ENCODE measurements at regions not wholly inside any gene's neighbourhood (a gene's known extent, or its start where the extent isn't known, plus 50 kb on each side); places are given as distances from the start of the nearest gene placed in this dataset.
"Not testable (repeated sequence)": the region's sequence is repeated elsewhere in the genome, so short reads cannot be mapped to it uniquely, and the experiment has no call there.

DNA sequence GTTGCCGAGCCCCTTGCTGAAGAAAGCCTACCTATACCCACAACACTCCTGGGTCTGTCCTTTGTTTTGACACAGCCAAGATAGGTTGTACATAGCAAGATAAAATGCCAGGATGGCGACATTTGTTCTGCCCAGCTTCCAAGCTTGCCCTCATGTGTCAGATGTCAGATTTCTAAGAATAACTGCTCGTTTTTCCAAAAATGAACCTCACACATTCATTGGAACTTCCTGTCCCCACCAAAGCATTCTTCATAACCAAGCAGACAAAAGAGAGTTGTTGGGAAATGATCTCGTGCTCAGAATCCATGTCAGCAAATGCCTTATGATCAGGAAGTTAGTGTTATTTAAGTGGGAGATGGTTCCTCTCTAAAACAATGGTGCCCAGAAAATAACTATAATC, 210.1 kb downstream of the ZNF608 start:
- intact Hi-C loops (cut with micrococcal nuclease) = no loop called here

DNA sequence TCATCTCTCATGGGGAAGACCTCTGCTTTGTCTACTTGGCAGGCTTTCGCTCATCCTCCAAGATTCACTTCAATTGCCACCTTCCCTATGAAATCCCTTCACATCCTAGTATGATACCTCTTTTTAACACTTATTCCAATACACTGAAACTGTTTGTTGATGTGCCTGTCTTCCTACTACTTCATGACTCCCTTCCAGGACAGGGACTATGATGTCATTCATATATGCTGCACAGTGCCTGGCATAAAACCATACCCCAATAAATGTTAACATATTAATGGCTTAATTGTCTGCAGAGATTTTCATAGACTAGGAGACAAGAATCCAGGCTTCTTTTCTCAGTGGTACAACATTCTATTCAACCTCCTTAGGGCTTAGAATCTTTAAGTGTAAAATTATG, 215.5 kb downstream of the ZNF608 start:
- no peaks in the 10 kb centered on the region for H3K36me3 Mint-ChIP-seq (ENCODE audit: low read depth)
- no peak overlapping the region for H3K4me3 Mint-ChIP-seq
- no peak overlapping the region for H3K27ac Mint-ChIP-seq
- no peak for DNase-seq
- ATAC-seq = no peak
- ChIA-PET POLR2A (no interaction called here), CTCF (no interaction called here)
- TF ChIP-seq, protein P1, sequence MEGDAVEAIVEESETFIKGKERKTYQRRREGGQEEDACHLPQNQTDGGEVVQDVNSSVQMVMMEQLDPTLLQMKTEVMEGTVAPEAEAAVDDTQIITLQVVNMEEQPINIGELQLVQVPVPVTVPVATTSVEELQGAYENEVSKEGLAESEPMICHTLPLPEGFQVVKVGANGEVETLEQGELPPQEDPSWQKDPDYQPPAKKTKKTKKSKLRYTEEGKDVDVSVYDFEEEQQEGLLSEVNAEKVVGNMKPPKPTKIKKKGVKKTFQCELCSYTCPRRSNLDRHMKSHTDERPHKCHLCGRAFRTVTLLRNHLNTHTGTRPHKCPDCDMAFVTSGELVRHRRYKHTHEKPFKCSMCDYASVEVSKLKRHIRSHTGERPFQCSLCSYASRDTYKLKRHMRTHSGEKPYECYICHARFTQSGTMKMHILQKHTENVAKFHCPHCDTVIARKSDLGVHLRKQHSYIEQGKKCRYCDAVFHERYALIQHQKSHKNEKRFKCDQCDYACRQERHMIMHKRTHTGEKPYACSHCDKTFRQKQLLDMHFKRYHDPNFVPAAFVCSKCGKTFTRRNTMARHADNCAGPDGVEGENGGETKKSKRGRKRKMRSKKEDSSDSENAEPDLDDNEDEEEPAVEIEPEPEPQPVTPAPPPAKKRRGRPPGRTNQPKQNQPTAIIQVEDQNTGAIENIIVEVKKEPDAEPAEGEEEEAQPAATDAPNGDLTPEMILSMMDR (IDR thresholded peaks at IDR 0.05) = no peak
- no peaks in the 10 kb centered on the region for H3K4me1 Mint-ChIP-seq (ENCODE audit: low read depth)
- peaks cover 3% of the 10 kb centered on the region for H3K27me3 Mint-ChIP-seq
- intact Hi-C loops (cut with micrococcal nuclease) = no loop called here
- H3K9me3 Mint-ChIP-seq = no peaks in the 10 kb centered on the region

More for the DNA sequence above, 210.1 kb downstream of the ZNF608 start:
- Mint-ChIP-seq H3K4me1 (ENCODE audit: low read depth) (no peaks in the 10 kb centered on the region), H3K9me3 (no peaks in the 10 kb centered on the region), H3K4me3 (no peak overlapping the region), H3K27me3 (peaks cover 2% of the 10 kb centered on the region), H3K27ac (no peak overlapping the region), H3K36me3 (ENCODE audit: low read depth) (no peaks in the 10 kb centered on the region)
- DNase-seq (no peak), ATAC-seq (no peak)
- TF ChIP-seq, protein P1 (IDR thresholded peaks at IDR 0.05) = no peak
- CTCF ChIA-PET = no interaction called here
- POLR2A ChIA-PET = no interaction called here

DNA sequence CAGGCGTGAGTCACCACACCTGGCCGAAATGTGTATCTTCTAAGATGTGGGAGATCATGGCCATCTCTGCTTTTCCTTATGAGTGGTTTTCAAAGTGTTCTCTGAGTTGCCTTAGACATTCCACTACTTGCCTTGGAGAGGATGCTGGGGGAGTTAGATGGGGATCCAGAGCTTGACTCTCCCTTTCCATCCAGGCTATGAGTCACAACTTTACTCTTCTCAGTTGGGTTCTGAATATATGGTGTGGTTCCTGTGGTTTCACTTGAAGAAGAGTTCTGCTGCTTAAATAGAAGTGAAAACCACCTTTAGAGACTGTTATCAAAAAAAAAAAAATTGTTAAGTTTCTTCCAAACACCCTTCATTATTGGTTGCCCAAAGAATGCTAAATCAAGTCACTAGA, 217.6 kb downstream of the ZNF608 start:
- intact Hi-C loops (cut with micrococcal nuclease) = no loop called here
- Mint-ChIP-seq H3K4me3 (no peak overlapping the region), H3K9me3 (peaks cover 1% of the 10 kb centered on the region), H3K27me3 (peaks cover 3% of the 10 kb centered on the region), H3K36me3 (ENCODE audit: low read depth) (no peaks in the 10 kb centered on the region), H3K4me1 (ENCODE audit: low read depth) (no peaks in the 10 kb centered on the region), H3K27ac (no peak overlapping the region)
- ATAC-seq (peak; percentile 30), DNase-seq (no peak)
- ChIA-PET CTCF (no interaction called here), POLR2A (no interaction called here)
- TF ChIP-seq, protein P1 (IDR thresholded peaks at IDR 0.05) = no peak

DNA sequence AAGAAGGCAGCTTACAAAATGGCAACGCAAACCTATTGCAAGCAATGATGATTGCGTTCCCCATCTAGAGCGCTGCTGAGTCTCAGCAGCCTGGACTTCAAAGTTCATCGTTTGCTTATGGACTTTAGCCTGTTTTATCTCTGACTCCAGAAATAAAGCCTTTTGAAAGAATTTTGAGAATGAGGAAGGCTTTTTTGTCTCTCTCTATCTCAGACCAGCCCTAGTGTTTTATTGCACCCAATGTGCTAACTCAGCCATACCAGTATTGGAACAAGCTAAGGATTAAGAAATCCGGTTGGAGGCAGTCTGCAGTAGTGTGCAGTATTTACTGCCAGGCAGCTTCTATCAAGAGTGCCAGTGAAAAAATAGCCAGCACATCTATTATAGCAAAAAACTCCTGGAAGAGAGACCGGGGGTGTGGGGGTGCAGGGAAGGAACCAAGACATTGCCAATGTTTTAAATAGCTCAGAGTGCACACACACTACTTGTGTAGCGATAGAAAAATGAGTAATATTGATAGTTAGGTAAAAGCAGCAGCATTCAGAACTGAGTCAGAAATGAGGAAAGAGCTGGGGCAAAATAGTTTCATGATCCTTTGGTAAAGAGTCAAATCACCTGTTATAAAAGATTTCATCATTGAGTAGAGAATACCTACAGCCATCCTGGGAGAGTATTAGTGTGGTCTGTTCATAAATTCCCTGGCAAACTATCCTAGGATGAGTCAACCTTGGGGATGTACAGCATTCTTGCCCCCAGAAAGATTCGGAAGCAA, 219.0 kb downstream of the ZNF608 start:
- Mint-ChIP-seq H3K4me3 (no peak overlapping the region), H3K27ac (no peak overlapping the region), H3K27me3 (peaks cover 3% of the 10 kb centered on the region), H3K36me3 (ENCODE audit: low read depth) (no peaks in the 10 kb centered on the region), H3K9me3 (peaks cover 1% of the 10 kb centered on the region), H3K4me1 (ENCODE audit: low read depth) (no peaks in the 10 kb centered on the region)
- CTCF ChIA-PET = no interaction called here
- TF ChIP-seq, protein P1 (IDR thresholded peaks at IDR 0.05) = no peak
- POLR2A ChIA-PET = interaction anchor here (1.0 kb wide), 1 partner anchor 15 kb away, joined by 3 read pairs; no protein-coding TSS in a partner anchor
- intact Hi-C loops (cut with micrococcal nuclease) = no loop called here
- DNase-seq = no peak
- ATAC-seq = no peak

DNA sequence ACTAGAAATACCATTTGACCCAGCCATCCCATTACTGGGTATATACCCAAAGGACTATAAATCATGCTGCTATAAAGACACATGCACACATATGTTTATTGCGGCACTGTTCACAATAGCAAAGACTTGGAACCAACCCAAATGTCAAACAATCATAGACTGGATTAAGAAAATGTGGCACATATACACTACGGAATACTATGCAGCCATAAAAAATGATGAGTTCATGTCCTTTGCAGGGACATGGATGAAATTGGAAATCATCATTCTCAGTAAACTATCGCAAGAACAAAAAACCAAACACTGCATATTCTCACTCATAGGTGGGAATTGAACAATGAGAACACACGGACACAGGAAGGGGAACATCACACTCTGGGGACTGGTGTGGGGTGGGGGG, 220.4 kb downstream of the ZNF608 start:
- POLR2A ChIA-PET; ATAC-seq; DNase-seq; H3K4me1 Mint-ChIP-seq (ENCODE audit: low read depth); H3K27ac Mint-ChIP-seq; H3K36me3 Mint-ChIP-seq (ENCODE audit: low read depth); H3K4me3 Mint-ChIP-seq; H3K27me3 Mint-ChIP-seq; H3K9me3 Mint-ChIP-seq; intact Hi-C loops (cut with micrococcal nuclease); CTCF ChIA-PET: not testable (repeated sequence)
